NCI-H748 (cell line): ENCODE measurements at regions not wholly inside any gene's neighbourhood (a gene's known extent, or its start where the extent isn't known, plus 50 kb on each side); places are given as distances from the start of the nearest gene placed in this dataset.
A peak's percentile ranks its signal among the peaks of the same experiment; 100 is the strongest.

Experiments used
- DNase-seq: peaks from one replicate; lab custom pipeline; 2025; ENCODE audit not compliant: unreplicated experiment; lab: John Stamatoyannopoulos, UW

DNA sequence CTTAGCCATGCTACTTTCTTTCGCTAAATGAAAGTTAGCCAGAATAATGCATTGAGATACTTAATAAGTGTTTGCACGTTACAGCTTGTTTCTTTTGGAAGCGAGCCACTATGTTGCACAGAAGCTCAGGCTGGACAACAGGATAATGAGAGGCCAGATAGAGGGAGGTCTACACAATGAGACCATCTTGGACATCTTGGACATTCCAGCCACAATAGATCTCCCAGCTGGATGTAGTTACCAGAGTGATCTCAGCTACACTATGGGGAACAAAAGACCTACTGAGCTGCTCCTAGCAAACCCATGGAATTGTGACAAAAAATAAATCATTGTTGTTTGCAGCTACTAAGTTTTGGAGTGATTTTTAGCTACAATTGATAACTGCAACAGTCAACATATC, 540.1 kb upstream of the SEMA6D start:
- DNase-seq = no peak

DNA sequence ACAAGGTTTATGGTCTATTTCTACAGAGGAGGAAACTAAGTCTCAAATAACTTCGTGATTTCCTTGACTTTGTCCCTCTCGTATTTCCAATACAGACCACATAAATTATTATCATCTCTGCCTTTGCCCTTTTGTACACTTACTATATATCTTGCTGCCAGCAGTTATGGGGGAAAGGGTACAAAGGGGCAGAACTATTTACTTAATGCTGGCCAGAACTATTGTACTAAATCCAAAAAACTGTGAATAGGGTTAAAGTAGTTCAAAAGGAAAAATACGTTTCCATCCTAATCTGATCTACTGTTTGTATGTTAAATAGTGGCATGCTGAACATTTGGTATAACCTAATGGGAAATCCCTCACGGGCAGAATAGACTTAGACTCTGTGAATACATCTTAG, 537.3 kb upstream of the SEMA6D start:
- no peak for DNase-seq

DNA sequence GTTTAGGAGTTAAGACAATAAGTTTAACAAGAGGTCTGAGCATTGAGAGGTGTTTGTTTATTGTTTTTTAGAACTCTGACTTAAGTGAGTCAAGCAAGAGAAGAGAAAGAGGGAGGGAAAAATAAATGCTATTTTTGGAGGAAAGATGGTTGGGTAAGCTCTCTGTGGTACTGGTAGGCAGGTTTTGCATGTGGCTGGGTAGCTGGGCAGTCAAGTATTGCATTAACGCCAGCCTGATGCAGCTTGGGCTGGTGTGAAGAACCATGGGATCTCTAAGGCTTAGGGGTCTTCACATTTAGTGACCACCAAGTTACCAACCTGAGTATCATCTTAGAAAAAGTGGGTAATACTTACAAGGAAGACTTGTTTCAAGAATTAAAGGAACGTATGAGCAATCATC, 534.5 kb upstream of the SEMA6D start:
- no peak for DNase-seq

DNA sequence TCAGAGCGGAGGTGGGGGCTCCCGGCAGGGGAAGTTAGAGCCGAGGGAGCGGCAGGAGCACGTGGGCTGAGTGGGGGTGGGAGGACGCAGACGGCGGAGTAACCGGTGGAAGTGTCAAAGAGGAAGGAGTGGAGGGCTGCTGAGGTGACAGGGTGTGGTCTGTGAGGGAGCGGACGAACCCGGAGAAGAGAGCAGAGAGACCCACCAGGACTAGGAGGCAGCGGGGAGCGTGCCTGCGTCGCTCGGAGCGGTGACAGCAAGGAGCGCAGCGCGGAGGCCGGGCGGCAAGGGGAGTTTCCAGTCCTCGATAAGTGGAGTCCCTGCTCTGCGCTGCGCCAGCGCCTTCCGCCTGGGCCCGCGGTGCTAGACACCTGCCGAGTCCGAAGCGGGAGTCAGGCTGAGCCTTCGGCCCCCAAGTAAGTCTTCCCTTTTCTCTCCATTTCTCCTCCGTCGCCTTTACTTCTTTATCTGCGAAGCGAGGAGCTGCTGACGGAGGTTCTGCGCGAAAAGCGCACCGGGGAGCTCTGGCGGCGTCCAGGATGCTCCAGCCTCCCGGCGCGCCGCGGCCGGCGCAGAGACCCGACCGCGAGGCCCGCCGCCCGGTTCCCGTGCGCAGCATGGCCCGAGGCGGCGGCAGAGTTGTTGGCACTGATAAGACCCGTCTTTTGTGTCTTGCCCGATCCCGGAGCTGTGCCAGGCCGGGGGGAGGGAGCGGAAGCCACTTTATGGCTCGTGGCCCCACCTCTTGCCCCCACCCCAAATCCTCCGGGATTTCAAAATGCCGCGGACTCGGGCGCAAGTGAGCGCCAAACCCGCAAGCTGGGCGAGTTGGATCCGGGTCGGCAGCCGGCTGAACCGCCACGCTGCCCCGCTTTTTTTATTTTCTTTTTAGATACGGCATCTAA, 533.0 kb upstream of the SEMA6D start:
- peak; percentile 82 for DNase-seq

DNA sequence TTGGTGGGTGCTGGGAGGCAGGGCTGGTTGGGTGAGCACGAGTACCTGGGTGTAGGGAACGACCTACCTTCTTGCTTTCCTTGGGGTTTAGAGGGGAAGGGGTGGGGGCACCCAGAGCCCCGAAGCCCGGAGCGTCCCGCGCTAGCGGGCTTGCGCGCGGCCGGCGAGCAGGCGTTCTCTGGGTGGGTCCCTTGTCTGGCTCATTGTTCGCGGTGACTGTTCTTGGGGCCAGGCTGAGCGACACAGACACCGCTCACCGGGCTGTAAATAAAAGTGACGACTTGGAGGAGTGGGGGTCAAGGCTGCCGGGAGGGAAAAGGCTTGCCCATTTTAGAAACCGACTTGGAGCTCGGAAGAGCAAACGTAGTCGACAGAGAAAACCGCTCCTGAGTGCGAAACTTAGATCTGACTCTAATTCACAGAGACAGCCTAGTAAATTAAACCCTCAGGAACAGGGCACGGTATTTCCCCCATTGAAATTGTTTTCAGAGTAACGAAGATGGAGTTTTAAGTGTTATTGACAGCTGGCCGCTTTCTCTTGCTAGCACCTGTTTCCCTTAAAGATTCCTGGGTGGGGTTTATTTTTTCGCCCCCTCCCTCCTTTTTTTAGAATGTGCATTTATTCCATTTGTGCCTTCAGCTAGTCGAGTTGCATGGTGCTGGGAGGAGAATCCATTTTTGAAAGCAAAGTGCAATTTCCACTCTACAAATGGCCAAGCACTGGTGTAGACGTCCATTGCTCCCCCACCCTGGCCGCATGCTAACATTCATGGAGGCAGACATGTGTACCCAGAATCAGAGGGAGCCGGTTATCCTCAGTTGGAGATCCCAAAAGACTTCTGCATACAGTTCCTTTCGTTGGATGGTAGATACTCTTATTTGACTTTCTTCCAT, 532.1 kb upstream of the SEMA6D start:
- peak; percentile 82 for DNase-seq

DNA sequence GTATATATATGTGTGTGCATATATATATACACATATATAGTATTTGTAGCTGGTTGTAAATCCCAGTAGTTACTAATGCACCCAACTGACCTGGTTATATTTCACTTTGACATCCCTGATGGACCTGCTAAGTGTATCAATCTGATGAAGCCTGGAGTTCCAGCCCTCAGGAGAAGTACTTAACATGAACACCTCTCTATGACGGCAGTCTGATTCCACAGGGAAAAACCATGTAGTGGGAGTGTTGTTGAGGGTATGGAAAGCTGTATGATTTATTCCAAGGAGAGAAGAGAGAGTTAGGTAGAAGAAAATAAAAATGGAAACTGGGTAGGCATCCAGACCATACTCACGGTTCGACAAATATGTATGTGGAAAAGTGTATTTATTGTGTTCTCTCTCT, 531.2 kb upstream of the SEMA6D start:
- peak; percentile 48 for DNase-seq

DNA sequence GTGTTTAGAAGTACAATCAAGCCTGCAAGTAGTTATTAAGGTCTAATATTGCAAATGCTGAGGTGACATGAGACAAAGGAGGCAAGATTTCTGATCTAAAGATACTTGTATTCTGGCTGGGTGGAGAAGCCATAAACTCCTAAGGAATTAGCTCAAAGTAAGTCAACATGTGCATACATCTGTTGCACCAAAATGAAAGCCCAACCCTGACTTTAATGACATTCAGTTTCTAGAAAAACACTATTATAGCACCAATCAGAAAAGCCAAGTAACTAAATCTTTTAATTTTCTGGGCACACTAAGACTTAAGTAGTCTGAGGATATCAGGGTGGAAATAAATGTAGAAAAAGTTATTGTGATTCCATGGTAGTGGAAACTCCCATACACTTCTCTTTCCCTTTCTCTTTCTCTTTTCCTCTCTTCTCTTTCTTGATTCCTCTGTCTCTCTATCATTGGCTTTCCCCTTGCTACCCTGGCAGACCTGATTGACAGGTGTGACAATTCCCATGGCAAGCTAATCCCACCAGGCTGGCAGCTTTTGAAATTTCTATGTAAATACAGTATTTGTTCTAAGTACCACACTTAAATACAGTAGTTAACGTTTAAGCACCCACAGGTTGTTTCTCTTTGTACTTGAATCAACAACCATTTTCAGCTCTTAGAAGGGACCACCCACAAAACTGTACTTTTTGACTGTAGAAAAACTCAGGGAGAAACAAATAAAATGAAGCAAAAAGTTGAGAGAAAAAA, 528.4 kb upstream of the SEMA6D start:
- DNase-seq = peak; percentile 91

DNA sequence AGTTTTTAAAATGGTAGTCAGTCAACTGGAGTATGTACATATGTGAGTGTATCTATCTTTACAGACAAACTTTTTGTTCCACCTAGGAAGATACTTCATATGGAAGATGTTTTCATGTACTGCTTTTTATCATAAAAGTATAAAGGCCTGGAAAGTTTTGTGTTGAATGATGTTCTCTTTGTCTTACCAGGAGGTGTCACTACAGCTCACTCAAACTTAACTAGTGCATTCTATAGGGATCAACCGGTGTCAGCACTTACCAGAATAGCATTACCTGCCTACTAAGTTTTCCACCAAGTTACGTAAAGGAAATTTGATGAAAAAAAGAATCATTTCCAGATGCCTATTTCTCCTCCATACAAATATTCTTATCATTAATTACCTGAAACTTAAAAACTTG, 522.6 kb upstream of the SEMA6D start:
- peak; percentile 21 for DNase-seq

DNA sequence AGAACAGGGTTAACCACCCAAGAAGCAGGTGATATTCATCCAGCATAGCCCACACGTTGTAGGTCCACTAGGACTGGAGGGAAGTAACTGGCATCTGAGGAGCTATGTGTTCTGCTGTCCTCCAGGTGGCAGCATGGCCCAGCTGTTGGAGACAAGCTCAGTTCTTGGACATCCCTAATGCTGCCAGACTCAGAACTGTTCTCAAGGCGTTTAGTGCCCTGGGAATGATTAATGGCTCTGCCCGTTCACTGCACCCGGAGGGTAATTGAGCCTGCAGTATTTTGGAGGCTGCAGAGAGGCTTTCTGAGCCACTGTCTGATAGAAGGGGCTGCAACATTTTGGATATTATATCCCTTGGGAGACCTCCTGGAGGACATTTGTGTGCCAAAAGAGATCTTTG, 521.3 kb upstream of the SEMA6D start:
- DNase-seq = peak; percentile 84

DNA sequence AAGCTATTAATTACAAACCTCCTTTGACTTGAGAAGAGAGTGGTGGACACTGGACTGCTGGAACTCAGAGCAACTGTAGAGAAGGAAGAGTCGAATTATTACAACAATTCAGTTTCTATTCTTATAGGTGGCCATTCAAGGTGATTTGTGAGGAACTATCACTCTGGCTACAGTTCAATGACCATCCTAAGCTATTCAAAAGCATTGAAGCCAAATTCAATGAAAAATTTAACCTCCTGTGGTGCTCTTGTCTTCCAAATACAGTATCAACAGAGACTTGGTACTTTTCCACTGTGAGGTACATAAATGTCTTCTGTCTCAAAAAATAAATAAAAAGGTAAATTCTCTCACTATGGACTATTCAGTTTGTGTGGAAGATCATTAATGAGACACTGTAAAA, 513.3 kb upstream of the SEMA6D start:
- peak; percentile 70 for DNase-seq

DNA sequence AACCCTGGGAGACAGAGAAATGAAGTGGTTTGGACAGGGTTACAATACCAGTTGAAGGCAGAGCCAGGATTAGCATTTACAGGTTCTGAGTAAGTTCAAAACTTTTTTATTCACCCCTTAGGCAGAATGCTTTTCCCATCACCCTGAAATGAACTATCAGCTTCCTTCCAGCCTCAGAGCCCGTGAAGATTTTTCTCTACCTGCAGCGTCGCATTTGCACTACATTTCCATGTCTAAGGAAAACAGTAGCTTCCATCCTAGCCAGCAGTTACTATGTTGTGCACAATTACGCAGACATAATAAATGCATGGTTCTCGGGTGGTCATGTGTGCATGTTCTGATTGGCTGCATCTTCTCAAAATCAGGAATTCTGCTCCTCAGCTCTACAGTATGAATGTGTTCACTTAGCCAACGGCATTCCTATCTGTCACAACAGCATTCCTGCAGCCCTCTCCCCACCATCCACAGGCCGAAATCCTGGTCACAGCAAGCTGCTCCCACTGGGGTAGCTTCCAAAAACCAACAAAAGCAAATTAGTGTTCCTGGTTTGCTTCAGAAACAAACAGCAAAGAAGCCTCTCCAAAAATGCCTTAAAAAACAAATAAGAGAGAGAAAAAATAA, 510.8 kb upstream of the SEMA6D start:
- no peak for DNase-seq

DNA sequence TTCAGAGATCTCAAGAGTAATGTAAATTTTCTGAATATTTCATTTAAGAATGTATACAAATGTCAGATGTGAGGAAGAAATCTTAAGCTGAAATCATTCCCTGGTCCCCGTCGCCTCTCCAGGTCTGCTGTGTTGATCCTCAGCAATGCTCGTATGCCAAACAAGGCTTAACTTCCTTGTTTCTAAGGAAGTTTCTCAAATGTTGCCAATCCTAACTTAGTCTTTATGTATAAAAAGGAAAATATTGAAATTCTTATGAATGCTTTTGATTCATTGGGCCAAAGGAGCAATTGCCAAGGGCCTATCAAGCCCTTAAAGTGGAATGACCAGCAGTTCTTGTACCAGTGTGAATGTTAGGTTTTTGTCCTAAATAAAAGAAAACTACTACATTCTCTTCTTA, 507.7 kb upstream of the SEMA6D start:
- no peak for DNase-seq

DNA sequence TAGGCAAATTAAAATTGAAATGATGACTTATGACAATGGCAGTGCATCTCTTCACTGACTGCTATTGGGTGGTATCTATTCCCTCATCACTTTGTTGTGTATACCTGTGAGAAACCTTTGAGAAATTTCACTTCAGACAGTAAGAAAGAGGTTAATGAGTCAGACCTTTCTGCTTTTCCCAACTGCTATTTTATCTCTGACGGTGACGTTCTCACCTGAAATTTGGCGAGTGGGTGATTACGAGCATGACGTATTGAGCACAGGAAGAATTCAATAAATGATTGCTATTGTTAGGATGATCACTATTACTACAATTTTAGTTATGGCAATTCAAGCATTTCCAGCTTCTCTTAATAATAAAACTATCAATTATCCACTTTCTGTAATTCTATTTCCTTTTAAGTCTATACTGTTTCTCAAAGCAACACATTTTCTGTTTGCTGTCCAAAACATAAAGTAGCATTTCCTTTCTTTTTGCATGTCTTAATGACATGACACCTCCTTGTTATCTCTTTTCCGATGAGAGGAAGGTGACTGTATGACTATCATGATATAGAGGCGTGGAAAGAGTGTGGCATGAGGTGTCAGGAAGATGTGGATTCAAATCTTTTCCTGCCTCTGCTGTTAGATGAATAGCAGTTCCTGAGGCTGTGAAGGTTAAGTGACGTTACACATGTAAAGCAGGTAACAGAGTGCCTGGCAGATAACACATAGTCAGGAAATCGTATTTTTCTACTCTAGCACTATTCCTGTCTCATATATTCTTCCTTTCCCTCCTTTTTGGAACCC, 504.9 kb upstream of the SEMA6D start:
- DNase-seq = no peak

DNA sequence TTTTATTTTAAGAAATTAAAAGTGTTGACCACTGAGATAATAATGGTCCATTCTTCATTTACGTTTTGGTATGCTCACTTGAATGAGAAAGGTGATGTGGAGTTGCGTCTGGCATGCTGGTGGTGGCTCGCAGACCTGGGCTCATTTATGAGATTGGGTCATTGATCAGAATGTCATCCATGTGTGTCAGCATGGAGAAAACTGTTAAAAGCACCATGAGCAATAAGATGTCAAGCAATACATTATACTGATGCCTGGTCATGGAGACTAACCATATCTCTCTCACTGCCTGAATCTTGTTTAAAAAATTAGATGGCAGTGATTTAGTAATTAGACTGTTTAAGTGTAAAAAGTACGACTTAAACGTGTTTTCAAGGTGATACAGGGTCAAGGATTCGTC, 503.4 kb upstream of the SEMA6D start:
- no peak for DNase-seq

DNA sequence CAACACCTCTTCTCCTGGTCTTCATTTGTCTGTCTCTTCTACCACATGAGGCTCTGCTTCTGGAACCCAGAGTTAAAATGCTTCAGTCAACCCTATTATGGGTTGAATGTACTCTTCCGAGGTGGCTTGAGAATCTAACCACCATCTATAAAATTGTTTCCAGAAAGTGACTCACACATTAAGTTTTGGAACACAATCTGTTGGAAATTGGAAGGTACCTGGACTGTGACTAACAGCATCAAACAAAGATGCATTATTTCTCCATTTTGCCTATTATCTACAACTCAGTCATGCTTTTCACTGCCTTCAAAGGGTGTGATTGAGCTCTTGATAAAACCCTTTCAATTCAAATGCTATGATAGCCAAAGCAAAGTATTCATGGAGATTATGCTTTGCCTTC, 499.0 kb upstream of the SEMA6D start:
- no peak for DNase-seq

DNA sequence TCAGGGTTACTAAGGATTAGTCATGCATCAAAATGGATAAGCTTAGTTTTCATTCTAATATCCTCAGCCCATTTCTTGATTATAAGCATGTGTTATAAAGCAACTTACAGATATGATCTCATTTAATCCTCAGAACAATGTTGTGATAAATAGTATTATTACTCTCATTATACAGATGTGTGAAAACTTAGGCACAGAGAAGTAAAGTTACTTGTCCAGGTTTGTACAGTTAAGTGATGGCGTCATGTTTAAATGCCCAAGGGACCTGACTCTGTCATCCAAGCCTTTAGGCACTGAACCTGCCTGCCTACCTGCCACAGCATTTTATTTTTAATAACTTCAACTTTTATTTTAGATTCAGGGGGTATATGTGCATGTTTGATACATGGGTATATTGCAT, 472.9 kb upstream of the SEMA6D start:
- DNase-seq = no peak

DNA sequence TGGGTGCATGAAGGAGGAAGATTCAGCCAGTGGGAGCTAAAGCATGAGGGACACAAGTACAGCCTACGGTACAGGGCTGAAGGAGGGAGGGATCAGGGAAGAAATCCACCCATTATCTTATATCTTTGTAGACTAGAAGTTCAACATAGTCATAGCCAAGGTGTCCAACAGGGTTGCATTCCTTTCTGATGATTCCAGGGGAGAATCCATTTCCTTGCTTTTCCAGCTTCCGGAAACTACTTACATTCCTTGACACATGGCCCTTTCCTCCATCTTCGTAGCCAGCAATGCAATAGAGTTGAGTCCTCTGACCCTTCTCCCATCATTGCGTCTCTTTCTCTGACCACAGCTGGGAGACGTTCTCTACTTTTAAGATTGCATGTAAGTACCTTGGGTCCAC, 471.0 kb upstream of the SEMA6D start:
- no peak for DNase-seq

DNA sequence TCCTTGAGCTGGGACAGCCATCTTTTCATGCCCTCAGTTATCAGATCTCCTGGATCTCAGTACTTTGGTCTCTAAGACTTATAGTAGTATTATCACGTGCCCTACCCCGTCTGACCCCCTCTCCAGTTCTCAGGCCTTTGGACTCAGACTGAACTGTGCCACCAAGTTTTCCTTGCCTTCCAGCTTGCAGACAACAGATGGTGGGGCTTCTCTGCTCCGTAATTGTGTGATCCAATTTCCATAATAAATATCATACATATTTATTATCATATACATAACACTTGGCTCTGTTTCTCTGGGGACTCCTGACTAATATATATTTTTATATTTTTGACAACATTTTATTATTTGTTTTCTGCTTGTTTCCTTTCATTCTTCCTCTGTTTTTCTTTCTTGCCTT, 458.8 kb upstream of the SEMA6D start:
- no peak for DNase-seq

DNA sequence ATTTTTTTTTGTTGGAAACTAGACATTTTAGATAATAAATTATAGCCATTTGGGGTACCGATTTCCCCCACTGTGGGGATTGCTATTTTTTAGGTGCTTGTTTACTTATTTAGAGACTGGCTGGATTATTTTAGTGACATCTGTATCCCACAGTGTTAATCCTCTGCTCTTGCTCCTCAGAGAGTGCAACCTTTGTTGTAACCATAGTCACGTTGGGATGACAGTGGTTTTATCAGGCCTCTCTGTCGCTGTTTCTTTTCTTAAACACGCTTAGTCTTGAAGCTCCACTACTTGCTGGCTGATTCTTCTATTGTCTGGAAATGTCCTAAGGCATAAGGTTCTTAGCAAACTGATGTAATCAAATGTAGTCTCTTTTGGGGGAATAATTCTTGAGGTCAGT, 451.6 kb upstream of the SEMA6D start:
- DNase-seq = no peak

DNA sequence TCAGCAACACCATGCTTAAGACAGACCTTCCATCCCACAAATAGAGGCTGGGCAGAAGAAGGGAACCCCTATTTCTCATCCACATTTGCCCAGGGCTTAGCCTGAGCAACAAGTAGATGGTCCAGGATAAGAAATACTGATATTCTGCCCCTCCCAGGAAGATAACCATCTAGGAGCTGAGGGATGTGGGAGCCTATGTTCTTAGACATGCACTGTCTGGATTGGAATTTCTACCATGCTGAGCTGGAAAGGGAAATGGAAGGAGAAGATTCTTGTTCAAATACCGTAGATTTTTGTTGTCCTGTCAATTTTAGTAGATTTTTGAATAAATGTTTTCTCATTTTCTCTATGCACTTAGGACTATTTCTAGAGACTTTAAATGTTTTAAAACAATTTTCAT, 450.7 kb upstream of the SEMA6D start:
- no peak for DNase-seq
